Activated CD4-positive, alpha-beta T cell treated with anti-CD3 and anti-CD28 coated beads, Interleukin-2, amount 10 ng/mL, durations not matched to agents 7 days and 5 days (primary cell): ENCODE measurements at regions not wholly inside any gene's neighbourhood (a gene's known extent, or its start where the extent isn't known, plus 50 kb on each side); places are given as distances from the start of the nearest gene placed in this dataset.

Experiments
- CTCF ChIA-PET: fragments of 350-600 bp; sonication (Branson Sonifier 250); formaldehyde crosslinking; loops from one replicate; lab custom pipeline; 2021; ENCODE audit warnings: antibody characterized with exemption; lab: Charles Lee
- POLR2A ChIA-PET: fragments of 350-600 bp; sonication (Branson Sonifier 250); formaldehyde crosslinking; loops from one replicate; lab custom pipeline; 2021; ENCODE audit warnings: antibody characterized with exemption; lab: Charles Lee
- DNase-seq: peaks from one replicate; pipeline ENCODE4 v3.0.0-alpha.2; 2020
- H3K27ac Mint-ChIP-seq: one replicate; pipeline ENCODE4 v1.8.0; 2021; ENCODE audit warnings: mild to moderate bottlenecking, moderate library complexity, mixed read lengths
- H3K27me3 Mint-ChIP-seq: one replicate; pipeline ENCODE4 v1.8.0; 2021; ENCODE audit warnings: mixed read lengths
- H3K36me3 Mint-ChIP-seq: one replicate; pipeline ENCODE4 v1.8.0; 2021; ENCODE audit warnings: low read depth, mixed read lengths
- H3K4me1 Mint-ChIP-seq: one replicate; pipeline ENCODE4 v1.8.0; 2021; ENCODE audit warnings: mixed read lengths
- H3K4me3 Mint-ChIP-seq: one replicate; pipeline ENCODE4 v1.8.0; 2021; ENCODE audit warnings: mild to moderate bottlenecking, moderate library complexity, mixed read lengths
- H3K9me3 Mint-ChIP-seq: one replicate; pipeline ENCODE4 v1.8.0; 2021; ENCODE audit warnings: mixed read lengths

DNA sequence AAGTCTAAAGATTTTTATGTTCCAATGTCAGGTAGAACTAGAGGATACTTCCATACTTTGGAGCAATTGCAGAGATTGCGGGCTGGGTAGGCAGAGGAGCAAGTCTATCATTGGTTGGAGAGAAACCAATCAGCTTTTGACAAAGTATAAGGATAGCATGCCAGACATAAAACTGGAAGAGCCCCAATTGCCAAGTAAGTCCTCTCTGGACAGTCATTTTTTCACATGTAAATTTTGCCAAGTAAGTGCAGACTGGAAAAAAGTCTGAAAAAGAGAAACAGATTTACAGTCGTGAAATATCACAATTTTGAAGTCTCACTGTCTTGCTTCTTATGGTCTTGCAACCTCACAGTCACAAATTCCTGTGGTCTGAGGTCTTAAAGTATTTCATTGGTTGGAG is 131.4 kb upstream of the C21orf91 start:
- ChIA-PET POLR2A (no interaction called here), CTCF (interaction anchor here (0.6 kb wide), 1 partner anchor 294 kb away, joined by 3 read pairs; no protein-coding TSS in a partner anchor)
- H3K9me3 Mint-ChIP-seq = no peaks in the 10 kb centered on the region
- H3K4me3 Mint-ChIP-seq = no peak overlapping the region
- H3K4me1 Mint-ChIP-seq = no peaks in the 10 kb centered on the region
- H3K27me3 Mint-ChIP-seq = peaks cover 4% of the 10 kb centered on the region
- DNase-seq = no peak
- H3K27ac Mint-ChIP-seq = no peak overlapping the region
- no peaks in the 10 kb centered on the region for H3K36me3 Mint-ChIP-seq

DNA sequence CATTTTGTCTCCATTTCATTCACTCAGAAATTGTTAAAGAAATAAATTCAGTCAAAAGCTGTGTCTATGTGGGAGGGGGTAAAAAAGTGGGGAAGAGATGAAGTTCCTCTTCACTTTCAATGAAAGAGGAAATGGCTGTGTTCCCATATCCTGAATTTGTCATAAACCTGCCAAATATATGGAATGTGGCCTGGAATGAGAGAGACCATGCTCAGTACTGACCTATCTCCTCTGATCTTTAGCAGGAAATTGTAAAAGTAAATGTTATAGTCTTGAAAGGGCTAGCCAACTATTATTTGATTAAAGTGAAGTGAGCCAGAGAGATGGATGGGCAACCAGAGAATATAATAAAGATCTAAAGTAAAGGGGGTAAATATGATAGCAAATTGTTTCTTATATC is 130.3 kb upstream of the C21orf91 start:
- no peak overlapping the region for H3K27ac Mint-ChIP-seq
- H3K4me3 Mint-ChIP-seq = no peak overlapping the region
- ChIA-PET POLR2A (interaction anchor here (0.6 kb wide), 1 partner anchor 11 kb away, joined by 3 read pairs; no protein-coding TSS in a partner anchor), CTCF (no interaction called here)
- H3K27me3 Mint-ChIP-seq = peaks cover 4% of the 10 kb centered on the region
- peaks cover 4% of the 10 kb centered on the region for H3K9me3 Mint-ChIP-seq
- H3K4me1 Mint-ChIP-seq = no peaks in the 10 kb centered on the region
- no peaks in the 10 kb centered on the region for H3K36me3 Mint-ChIP-seq
- no peak for DNase-seq

DNA sequence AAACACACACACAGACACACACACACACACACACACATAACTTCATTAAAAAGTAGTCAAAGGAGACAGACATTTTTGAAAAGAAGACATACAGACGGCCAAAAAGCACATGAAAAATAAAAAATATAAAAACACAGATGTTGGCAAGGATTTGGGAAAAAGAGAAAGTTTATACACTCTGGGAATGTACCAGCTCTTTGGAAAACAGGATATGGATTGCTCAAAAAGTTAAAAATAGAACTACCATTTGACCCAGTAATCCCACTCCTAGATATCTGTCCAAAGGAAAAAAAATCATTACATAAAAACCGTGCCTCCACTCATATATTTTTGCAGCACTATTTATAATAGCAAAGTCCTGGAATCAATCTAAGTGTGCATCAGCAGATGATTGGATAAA is 128.4 kb upstream of the C21orf91 start:
- Mint-ChIP-seq H3K27me3 (peaks cover 4% of the 10 kb centered on the region), H3K9me3 (peaks cover 5% of the 10 kb centered on the region), H3K36me3 (no peaks in the 10 kb centered on the region), H3K4me3 (no peak overlapping the region), H3K4me1 (no peaks in the 10 kb centered on the region), H3K27ac (no peak overlapping the region)
- CTCF ChIA-PET = interaction anchor here (0.9 kb wide), 1 partner anchor 22 kb away, joined by 3 read pairs; no protein-coding TSS in a partner anchor
- POLR2A ChIA-PET = no interaction called here
- no peak for DNase-seq

DNA sequence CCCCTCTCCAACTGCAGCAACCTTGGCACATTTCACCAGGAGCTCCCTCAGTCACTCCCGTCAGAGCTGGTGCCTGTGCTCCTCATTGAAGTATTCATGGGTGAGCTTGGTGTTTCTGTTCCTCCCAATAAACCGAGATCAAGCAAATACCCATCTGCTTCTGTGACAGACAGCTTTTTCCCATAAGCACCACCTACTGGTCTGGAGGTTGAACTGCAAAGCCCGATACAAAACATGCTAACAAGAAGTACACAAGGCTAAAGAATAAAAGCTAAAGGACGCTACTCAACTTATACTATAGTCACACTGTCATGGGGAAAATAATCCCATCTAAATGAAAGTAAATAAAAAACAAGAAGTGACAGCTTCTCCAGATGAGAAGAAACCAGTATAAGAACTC is 111.9 kb upstream of the C21orf91 start:
- ChIA-PET CTCF (interaction anchor here (0.5 kb wide), 1 partner anchor 10 kb away, joined by 3 read pairs; no protein-coding TSS in a partner anchor), POLR2A (no interaction called here)
- Mint-ChIP-seq H3K27me3 (peaks cover 2% of the 10 kb centered on the region), H3K27ac (no peak overlapping the region), H3K4me3 (no peak overlapping the region), H3K36me3 (no peaks in the 10 kb centered on the region), H3K9me3 (no peaks in the 10 kb centered on the region), H3K4me1 (no peaks in the 10 kb centered on the region)
- DNase-seq = no peak

DNA sequence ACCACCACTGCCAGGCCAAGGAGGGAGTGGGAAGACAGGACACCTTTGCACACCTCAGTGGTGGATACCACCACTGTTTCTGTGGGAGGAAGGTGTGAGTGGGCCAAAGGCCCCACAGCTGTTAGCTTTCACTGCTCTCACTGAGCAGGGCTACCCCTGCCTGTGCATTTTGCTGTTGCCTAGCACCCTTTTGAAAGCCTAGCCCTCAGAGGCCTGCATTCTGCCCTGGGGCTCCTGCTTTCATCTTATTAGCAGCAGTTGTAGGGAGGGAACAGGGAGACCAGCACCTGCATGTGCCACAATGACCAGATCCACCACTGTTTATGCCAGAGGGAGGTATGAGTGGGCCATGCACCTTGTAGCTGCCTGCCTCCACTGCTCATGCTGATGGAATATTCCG is 110.9 kb upstream of the C21orf91 start:
- Mint-ChIP-seq H3K9me3 (no peaks in the 10 kb centered on the region), H3K4me3 (no peak overlapping the region), H3K27ac (no peak overlapping the region), H3K27me3 (no peaks in the 10 kb centered on the region), H3K4me1 (no peaks in the 10 kb centered on the region), H3K36me3 (no peaks in the 10 kb centered on the region)
- CTCF ChIA-PET = no interaction called here
- POLR2A ChIA-PET = no interaction called here
- DNase-seq = no peak

DNA sequence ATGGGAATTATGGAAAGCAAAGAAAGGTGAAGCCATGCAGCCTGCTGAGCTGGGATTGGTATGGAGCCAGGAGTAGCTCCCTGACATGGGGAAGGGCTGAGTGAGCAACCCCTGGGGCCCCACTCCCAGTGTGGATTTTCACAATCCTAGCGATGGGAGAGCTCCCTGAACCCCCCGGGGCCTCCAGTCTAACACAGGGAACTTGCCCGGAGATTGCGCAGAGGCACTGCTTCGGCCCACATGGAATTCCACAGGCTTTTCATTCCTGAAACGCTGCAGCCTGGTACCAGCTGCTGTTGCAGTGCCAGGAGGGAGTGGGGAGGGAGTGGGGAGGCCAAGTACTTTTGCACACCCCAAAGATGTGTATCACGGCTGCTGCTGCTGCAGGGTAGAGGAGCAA is 110.4 kb upstream of the C21orf91 start:
- DNase-seq = no peak
- no peaks in the 10 kb centered on the region for H3K9me3 Mint-ChIP-seq
- ChIA-PET CTCF (no interaction called here), POLR2A (no interaction called here)
- peaks cover 2% of the 10 kb centered on the region for H3K4me1 Mint-ChIP-seq
- H3K27me3 Mint-ChIP-seq = no peaks in the 10 kb centered on the region
- no peak overlapping the region for H3K27ac Mint-ChIP-seq
- no peak overlapping the region for H3K4me3 Mint-ChIP-seq
- no peaks in the 10 kb centered on the region for H3K36me3 Mint-ChIP-seq

DNA sequence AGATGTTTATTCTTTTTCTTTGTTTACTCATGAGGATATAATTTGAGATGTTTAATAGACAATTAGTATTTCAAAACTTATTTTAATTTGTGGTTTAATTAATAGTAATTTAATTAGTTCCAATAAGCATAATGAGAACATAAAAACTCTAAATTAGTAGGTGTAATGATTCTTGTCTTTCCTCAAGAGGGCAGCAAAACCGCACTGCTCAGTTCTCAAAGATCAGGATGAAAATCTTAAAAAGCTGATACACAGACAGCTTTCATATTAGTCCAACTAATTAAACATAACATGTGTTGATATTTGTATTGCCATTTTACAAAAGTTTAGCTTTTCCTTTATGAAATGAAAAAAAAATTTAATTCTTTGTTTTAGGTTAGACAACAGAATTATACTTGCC is 106.7 kb upstream of the C21orf91 start:
- H3K36me3 Mint-ChIP-seq = no peaks in the 10 kb centered on the region
- ChIA-PET CTCF (interaction anchor here (0.6 to 1.5 kb wide), 3 partner anchors 10 to 286 kb away, joined by 3 read pairs; no protein-coding TSS in a partner anchor), POLR2A (no interaction called here)
- H3K4me3 Mint-ChIP-seq = no peak overlapping the region
- peaks cover 2% of the 10 kb centered on the region for H3K4me1 Mint-ChIP-seq
- H3K27ac Mint-ChIP-seq = no peak overlapping the region
- H3K27me3 Mint-ChIP-seq = no peaks in the 10 kb centered on the region
- DNase-seq = no peak
- H3K9me3 Mint-ChIP-seq = no peaks in the 10 kb centered on the region

DNA sequence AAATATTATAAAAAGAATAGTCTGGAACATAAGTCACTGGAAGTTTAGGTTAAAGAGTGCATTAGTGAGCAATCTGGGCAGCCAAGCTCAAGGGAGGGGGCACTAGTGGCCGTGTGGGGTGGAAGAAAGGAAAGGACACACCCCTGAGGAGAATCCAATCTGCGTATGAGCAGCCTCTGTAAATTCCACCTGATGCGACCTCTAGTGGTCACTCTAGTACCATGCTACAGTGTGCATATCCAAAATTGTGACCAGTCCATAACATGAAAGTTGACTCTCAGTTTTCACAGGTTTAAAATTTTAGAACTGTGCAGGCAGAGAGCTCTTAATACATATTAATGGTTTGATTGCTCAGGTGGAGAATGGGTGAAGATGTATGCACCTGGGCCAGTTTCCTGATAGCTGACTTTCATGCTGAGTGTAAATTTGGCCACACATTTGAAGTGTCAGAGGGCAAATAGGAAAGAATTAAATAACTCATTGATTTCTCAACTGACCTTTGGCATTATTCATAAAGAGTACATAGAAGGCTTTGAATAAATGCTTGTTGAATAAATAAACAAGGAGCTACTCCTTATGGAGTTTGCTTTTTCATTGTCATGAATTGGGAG is 105.9 kb upstream of the C21orf91 start:
- Mint-ChIP-seq H3K36me3 (no peaks in the 10 kb centered on the region), H3K4me1 (peaks cover 2% of the 10 kb centered on the region), H3K4me3 (no peak overlapping the region), H3K9me3 (peaks cover 4% of the 10 kb centered on the region), H3K27me3 (no peaks in the 10 kb centered on the region), H3K27ac (no peak overlapping the region)
- POLR2A ChIA-PET = no interaction called here
- CTCF ChIA-PET = interaction anchor here (0.7 to 2.3 kb wide), 4 partner anchors 9 to 24 kb away, joined by 3 to 7 read pairs (median 3); no protein-coding TSS in a partner anchor
- peak; percentile 65 for DNase-seq

DNA sequence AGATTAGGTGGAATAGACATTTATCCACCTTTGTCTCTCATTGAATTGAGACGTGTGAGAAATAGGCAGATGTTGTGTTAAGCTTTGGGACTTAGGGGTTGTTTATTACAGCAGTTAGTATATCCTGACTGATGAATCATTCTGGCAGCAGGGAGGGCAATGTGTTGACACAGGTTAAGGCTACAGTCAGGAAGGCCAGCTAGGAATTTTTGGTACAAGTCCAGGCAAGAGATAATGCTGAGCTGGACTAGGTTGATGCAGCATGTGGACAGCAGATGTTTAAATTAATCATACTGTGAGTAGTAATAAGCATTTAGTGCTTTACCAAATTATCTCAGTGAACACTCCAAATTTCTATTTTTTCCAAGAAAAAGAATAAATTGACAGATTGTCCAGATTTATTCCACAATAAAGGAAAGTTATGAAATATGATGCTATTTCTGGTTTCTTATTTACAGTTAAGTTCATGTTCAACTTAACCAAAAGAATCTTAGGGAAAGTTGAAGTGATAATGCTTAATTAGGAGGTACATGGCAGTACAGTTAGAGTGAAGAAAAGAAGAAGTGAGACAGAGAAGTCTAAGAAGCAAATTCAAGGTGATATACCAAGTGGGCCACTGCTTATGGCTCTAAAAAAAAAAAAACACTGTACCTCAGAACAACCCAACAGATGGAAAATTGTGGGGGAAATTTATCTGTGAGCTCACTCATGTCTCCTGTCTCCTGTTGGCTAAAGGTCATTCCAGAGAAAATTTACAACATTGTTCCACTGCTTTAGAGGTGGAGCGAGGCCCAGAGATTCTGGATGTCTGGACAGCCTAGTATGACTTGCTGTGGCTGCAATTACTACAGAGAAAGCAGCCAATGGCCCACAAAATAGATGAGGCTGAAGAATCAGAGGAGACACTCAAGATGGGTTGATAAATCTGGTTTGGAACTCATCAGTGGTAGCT is 102.7 kb upstream of the C21orf91 start:
- CTCF ChIA-PET = no interaction called here
- no peak overlapping the region for H3K4me3 Mint-ChIP-seq
- peaks cover 2% of the 10 kb centered on the region for H3K4me1 Mint-ChIP-seq
- H3K27me3 Mint-ChIP-seq = no peaks in the 10 kb centered on the region
- DNase-seq = no peak
- POLR2A ChIA-PET = no interaction called here
- no peaks in the 10 kb centered on the region for H3K36me3 Mint-ChIP-seq
- H3K27ac Mint-ChIP-seq = no peak overlapping the region
- H3K9me3 Mint-ChIP-seq = peaks cover 11% of the 10 kb centered on the region

DNA sequence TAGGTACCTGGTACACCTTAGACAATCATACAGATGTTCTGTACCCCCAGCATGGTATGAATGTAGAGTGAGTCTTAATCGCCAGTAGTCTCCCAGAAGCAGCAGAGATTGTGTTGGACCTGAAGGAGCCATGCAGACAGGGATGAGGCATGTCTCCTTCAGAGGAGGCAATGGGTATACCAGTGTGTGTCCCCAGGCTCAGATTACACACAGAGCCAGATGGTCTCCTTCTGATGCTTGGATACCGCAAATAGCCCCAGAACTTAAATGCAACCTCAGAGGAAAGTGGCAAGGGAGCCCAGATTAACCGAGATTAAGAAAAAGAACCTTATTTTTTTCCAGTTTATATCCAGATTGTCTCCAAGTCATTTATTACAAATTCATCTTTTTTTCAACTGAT is 96.8 kb upstream of the C21orf91 start:
- Mint-ChIP-seq H3K27ac (no peak overlapping the region), H3K27me3 (no peaks in the 10 kb centered on the region), H3K9me3 (peaks cover 11% of the 10 kb centered on the region), H3K4me3 (no peak overlapping the region), H3K36me3 (no peaks in the 10 kb centered on the region), H3K4me1 (no peaks in the 10 kb centered on the region)
- DNase-seq = no peak
- POLR2A ChIA-PET = no interaction called here
- CTCF ChIA-PET = interaction anchor here (0.6 to 1.3 kb wide), 2 partner anchors 9 to 205 kb away, joined by 3 read pairs; no protein-coding TSS in a partner anchor

DNA sequence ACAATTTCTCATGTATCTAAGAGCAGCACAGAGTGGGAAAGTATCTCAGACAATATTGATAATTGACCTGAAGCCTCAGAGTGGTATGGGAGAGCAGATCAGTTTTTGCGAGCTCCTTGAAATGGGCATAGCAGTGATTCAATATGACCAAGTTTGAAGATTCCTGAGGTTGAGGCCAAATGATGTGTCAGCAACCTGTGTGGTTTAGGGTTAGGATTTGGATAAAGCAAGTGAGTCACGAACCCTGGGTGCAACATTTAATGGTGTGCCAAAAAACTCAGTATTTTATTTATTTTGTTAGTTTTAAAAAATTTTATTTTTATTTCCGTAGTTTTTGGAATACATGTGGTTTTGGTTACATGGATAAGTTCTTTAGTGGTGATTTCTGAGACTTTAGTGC is 92.5 kb upstream of the C21orf91 start:
- Mint-ChIP-seq H3K4me1 (no peaks in the 10 kb centered on the region), H3K27ac (no peak overlapping the region), H3K36me3 (no peaks in the 10 kb centered on the region), H3K9me3 (no peaks in the 10 kb centered on the region), H3K27me3 (no peaks in the 10 kb centered on the region), H3K4me3 (no peak overlapping the region)
- no peak for DNase-seq
- ChIA-PET CTCF (interaction anchor here (0.6 kb wide), 1 partner anchor 455 kb away, joined by 3 read pairs; no protein-coding TSS in a partner anchor), POLR2A (no interaction called here)

DNA sequence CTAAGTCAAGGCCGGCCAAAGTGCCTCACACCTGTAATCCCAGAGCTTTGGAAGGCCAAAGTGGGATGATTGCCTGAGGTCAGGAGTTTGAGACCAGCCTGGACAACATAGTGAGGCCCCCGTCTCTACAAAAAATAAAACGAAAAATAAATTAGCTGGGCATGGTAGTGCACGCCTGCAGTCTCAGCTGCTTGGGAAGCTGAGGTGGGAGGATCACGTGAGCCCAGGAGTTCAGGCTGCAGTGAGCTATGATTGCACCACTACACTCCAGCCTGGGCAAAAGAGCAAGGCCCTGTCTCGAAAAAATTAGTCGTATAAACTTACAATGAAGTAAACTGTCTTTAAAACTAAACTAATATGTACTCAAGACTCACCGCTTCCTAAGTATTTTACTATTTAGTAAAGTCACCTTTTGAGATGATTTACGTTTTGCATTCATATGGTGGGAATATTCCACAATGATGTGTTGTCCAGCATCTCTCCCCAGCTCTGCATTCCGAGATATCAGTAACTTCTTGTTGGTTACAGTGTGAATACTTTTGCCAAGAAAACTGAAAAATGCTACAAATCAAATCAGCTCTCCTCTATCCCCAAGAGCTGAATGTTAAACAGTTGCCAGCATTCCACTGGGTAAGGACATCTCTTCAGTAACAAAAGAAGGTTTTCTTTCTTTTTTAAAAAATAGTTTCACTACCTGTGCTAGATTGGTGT is 84.9 kb upstream of the C21orf91 start:
- Mint-ChIP-seq H3K4me1 (peaks cover 12% of the 10 kb centered on the region), H3K27ac (no peak overlapping the region), H3K9me3 (peaks cover 12% of the 10 kb centered on the region), H3K27me3 (no peaks in the 10 kb centered on the region), H3K36me3 (peaks cover 2% of the 10 kb centered on the region), H3K4me3 (no peak overlapping the region)
- no peak for DNase-seq
- CTCF ChIA-PET = interaction anchor here (1.0 to 1.7 kb wide), 4 partner anchors 20 to 230 kb away, joined by 3 to 7 read pairs (median 6); no protein-coding TSS in a partner anchor
- POLR2A ChIA-PET = no interaction called here
